GM12878 (cell line): ENCODE measurements at regions not wholly inside any gene's neighbourhood (a gene's known extent, or its start where the extent isn't known, plus 50 kb on each side); places are given as distances from the start of the nearest gene placed in this dataset.

ENCODE experiments used
- ATAC-seq: fragments of 200-7000 bp; cut with Tn5 transposase; 3 replicates; pipeline ENCODE4 v1.9.1; 2020; ENCODE audit warnings: mild to moderate bottlenecking, moderate library complexity
- BruUV-seq: library from RNA; stranded (reverse); fragments of 400-500 nt; replicated peaks from 2 replicates; lab custom pipeline; 2021; lab: Mats Ljungman, UMichigan
- CTCF ChIA-PET: fragments of 300-600 bp; sonication (Branson Sonifier 250); formaldehyde crosslinking; extraction: SDS; loops from one replicate; lab custom pipeline; 2021; ENCODE audit warnings: inconsistent platforms; lab: Yijun Ruan, JAX
- POLR2A ChIA-PET: fragments of 350-600 bp; formaldehyde crosslinking; extraction: SDS; loops from one replicate; lab custom pipeline; 2021; ENCODE audit warnings: inconsistent platforms; lab: Charles Lee
- RAD21 ChIA-PET: fragments of 300-600 bp; sonication (Branson Sonifier 250); formaldehyde crosslinking; loops from one replicate; lab custom pipeline; 2023; ENCODE audit warnings: antibody characterized with exemption; ENCODE audit not compliant: unreplicated experiment; lab: Charles Lee
- SMC1A ChIA-PET: fragments of 300-600 bp; sonication (Branson Sonifier 250); formaldehyde crosslinking; loops from one replicate; lab custom pipeline; 2023; ENCODE audit not compliant: unreplicated experiment, uncharacterized antibody; lab: Charles Lee
- DNase-seq: peaks from one replicate; pipeline ENCODE4 v3.0.0-alpha.2; 2011; ENCODE audit warnings: low read depth, low spot score
- FAIRE-seq: peaks from 3 replicates; lab custom pipeline; 2011; peaks lifted over from hg19 to GRCh38; lab: Jason Lieb, UNC
- H2AFZ ChIP-seq: 2 replicates; pipeline ENCODE4 v1.6.0; 2011; ENCODE audit warnings: low read depth, low read length, control low read depth; ENCODE audit not compliant: control insufficient read depth
- H3K27ac ChIP-seq: 2 replicates; pipeline ENCODE4 v1.5.1; 2011; ENCODE audit warnings: control low read depth; ENCODE audit not compliant: control insufficient read depth, insufficient read depth
- H3K27me3 ChIP-seq, 2 experiments: replicated peaks in 1 of 2; 2 replicates each; pipeline versions ENCODE4 v1.6.0 to v1.6.1; 2011; ENCODE audit warnings: low read length in 1 of 2; ENCODE audit not compliant: control insufficient read depth in 2 of 2, insufficient read depth in 2 of 2
- H3K36me3 ChIP-seq, 2 experiments: 2 replicates each; pipeline ENCODE4 v1.5.1; 2011; ENCODE audit warnings: low read length in 1 of 2; ENCODE audit not compliant: control insufficient read depth in 2 of 2, insufficient read depth in 2 of 2
- H3K4me1 ChIP-seq: 2 replicates; pipeline ENCODE4 v1.6.1; 2011; ENCODE audit warnings: mild to moderate bottlenecking, low read length, moderate library complexity, mixed read lengths; ENCODE audit not compliant: control insufficient read depth, insufficient read depth
- H3K4me2 ChIP-seq: 2 replicates; pipeline ENCODE4 v1.6.0; 2011; ENCODE audit warnings: control low read depth; ENCODE audit not compliant: control insufficient read depth, insufficient read depth
- H3K4me3 ChIP-seq: fragments of 200-600 bp; sonication (generic); 2 replicates; pipeline ENCODE4 v1.5.1; 2016
- H3K79me2 ChIP-seq: 2 replicates; pipeline ENCODE4 v1.6.0; 2011; ENCODE audit warnings: low read length; ENCODE audit not compliant: control insufficient read depth, insufficient read depth
- H3K9ac ChIP-seq: 2 replicates; pipeline ENCODE4 v1.8.0; 2011; ENCODE audit warnings: low read length, control low read depth, mixed read lengths; ENCODE audit not compliant: control insufficient read depth, insufficient read depth
- H3K9me3 ChIP-seq: replicated peaks from 3 replicates; pipeline ENCODE4 v1.5.1; 2011; ENCODE audit warnings: mild to moderate bottlenecking, low read length; ENCODE audit not compliant: control insufficient read depth, insufficient read depth
- H4K20me1 ChIP-seq: 2 replicates; pipeline ENCODE4 v1.6.0; 2011; ENCODE audit not compliant: control insufficient read depth, insufficient read depth
- BMI1 ChIP-seq: fragments of 450-650 bp; IDR thresholded peaks from 2 replicates; pipeline ENCODE4 v1.6.1; 2016; ENCODE audit warnings: mild to moderate bottlenecking, moderate library complexity, borderline replicate concordance
- CHD1 ChIP-seq: IDR thresholded peaks from 2 replicates; pipeline ENCODE4 v1.6.1; 2012; ENCODE audit warnings: low read depth, low read length, improper control_type of control experiment
- FOXK2 ChIP-seq: fragments of 450-650 bp; IDR thresholded peaks from 2 replicates; pipeline ENCODE4 v1.6.1; 2017; ENCODE audit warnings: mild to moderate bottlenecking, moderate library complexity
- HDAC2 ChIP-seq: fragments of 200-600 bp; sonication (generic); IDR thresholded peaks from 2 replicates; pipeline ENCODE4 v1.6.1; 2017
- LARP7 ChIP-seq: fragments of 450-650 bp; IDR thresholded peaks from 2 replicates; pipeline ENCODE4 v1.6.1; 2017; ENCODE audit warnings: mild to moderate bottlenecking
- MTA3 ChIP-seq: IDR thresholded peaks from 2 replicates; pipeline ENCODE4 v1.6.1; 2012; ENCODE audit warnings: low read length, inconsistent platforms, borderline replicate concordance
- MXI1 ChIP-seq: fragments of 150-350 bp; IDR thresholded peaks from 2 replicates; pipeline ENCODE4 v1.6.1; 2011; ENCODE audit warnings: low read depth, mild to moderate bottlenecking, inconsistent platforms, low read length, improper control_type of control experiment
- NFIC ChIP-seq: IDR thresholded peaks from 2 replicates; pipeline ENCODE4 v1.6.1; 2012; ENCODE audit warnings: low read depth, mild to moderate bottlenecking, inconsistent platforms, low read length, moderate library complexity
- PBX3 ChIP-seq: IDR thresholded peaks from 2 replicates; pipeline ENCODE4 v1.6.1; 2011; ENCODE audit warnings: mild to moderate bottlenecking, low read depth, low read length, moderate library complexity; ENCODE audit not compliant: insufficient replicate concordance
- POLR2AphosphoS5 ChIP-seq: IDR thresholded peaks from 2 replicates; pipeline ENCODE4 v1.6.1; 2011; ENCODE audit warnings: mild to moderate bottlenecking, low read length, inconsistent platforms
- RCOR1 ChIP-seq: conservative IDR thresholded peaks from 2 replicates; pipeline ENCODE4 v1.6.1; 2012; ENCODE audit warnings: low read depth, low read length, improper control_type of control experiment
- RFX5 ChIP-seq: IDR thresholded peaks from 2 replicates; pipeline ENCODE4 v1.6.1; 2011; ENCODE audit warnings: low read depth, low read length, improper control_type of control experiment
- STAT1 ChIP-seq: fragments of 450-650 bp; conservative IDR thresholded peaks from 2 replicates; pipeline ENCODE4 v1.6.1; 2014; ENCODE audit warnings: antibody characterized with exemption, mild to moderate bottlenecking
- ZNF24 ChIP-seq: fragments of 450-650 bp; IDR thresholded peaks from 2 replicates; pipeline ENCODE4 v1.6.1; 2017; ENCODE audit warnings: antibody characterized with exemption, mild to moderate bottlenecking
- ZNF384 ChIP-seq: IDR thresholded peaks from 2 replicates; pipeline ENCODE4 v1.6.1; 2012; ENCODE audit warnings: low read depth, mild to moderate bottlenecking, low read length, improper control_type of control experiment, borderline replicate concordance
- ZNF592 ChIP-seq: fragments of 450-650 bp; IDR thresholded peaks from 2 replicates; pipeline ENCODE4 v1.6.1; 2017; ENCODE audit warnings: mild to moderate bottlenecking, moderate library complexity
- WGBS: methylation state at CpG from one replicate; pipeline ENCODE4 v1.1.6; 2016; ENCODE audit warnings: low lambda C conversion rate; ENCODE audit not compliant: insufficient replicate concordance, insufficient coverage; ENCODE audit errors: missing lambda C conversion rate; 5-methylcytosine and 5-hydroxymethylcytosine counted together
- in situ Hi-C: fragments of 300-500 bp; cut with MboI; formaldehyde crosslinking; loops from 9 replicates; pipeline ENCODE4 v1.14.3; 2018; ENCODE audit warnings: mixed read lengths
- intact Hi-C: fragments of 100-400 bp; cut with micrococcal nuclease; formaldehyde crosslinking; loops from one replicate; pipeline ENCODE4 v1.14.2; 2022; ENCODE audit not compliant: unreplicated experiment

- RAD21 ChIA-PET: no interaction called here
- FAIRE-seq: no peak
- H4K20me1 ChIP-seq: no peaks in the 10 kb centered on the region
These were observed 193.8 kb downstream of the FOXA2 start for GRCh38 chr20:22390543-22390903.

More at GRCh38 chr20:22390543-22390903, 193.8 kb downstream of the FOXA2 start:
- no TSS peak for BruUV-seq
- Histone ChIP-seq H3K36me3 (no peaks in the 10 kb centered on the region), H2AFZ (no peak overlapping the region), H3K4me2 (no peak overlapping the region), H3K9ac (no peak overlapping the region), H3K79me2 (no peaks in the 10 kb centered on the region), H3K4me1 (no peaks in the 10 kb centered on the region), H3K27ac (no peak overlapping the region), H3K9me3 (no peaks in the 10 kb centered on the region), H3K4me3 (no peak overlapping the region), H3K27me3 (no peaks in the 10 kb centered on the region; a peak in 1 of 4 replicates)
- ATAC-seq (no peak), DNase-seq (no peak)
- intact Hi-C loops (no loop called here), in situ Hi-C loops (no loop called here)
- TF ChIP-seq POLR2AphosphoS5 (no peak), LARP7 (no peak), BMI1 (no peak), CHD1 (no peak), ZNF24 (no peak), RFX5 (no peak), ZNF592 (no peak), ZNF384 (no peak), MXI1 (no peak), HDAC2 (no peak), FOXK2 (no peak), RCOR1 (no peak), PBX3 (no peak), STAT1 (no peak), NFIC (no peak), MTA3 (no peak)
- SMC1A ChIA-PET: interaction anchor here (1.2 to 1.3 kb wide), 2 partner anchors 10 to 13 kb away, joined by 3 read pairs; no protein-coding TSS in a partner anchor
- CTCF ChIA-PET: interaction anchor here (1.5 kb wide), 1 partner anchor 11 kb away, joined by 4 read pairs; no protein-coding TSS in a partner anchor
- POLR2A ChIA-PET: interaction anchor here (1.1 kb wide), 1 partner anchor 13 kb away, joined by 3 read pairs; no protein-coding TSS in a partner anchor
- WGBS: 42% methylated on average over 5 of the region's 5 CpGs
